GM23338 (cell line): ENCODE measurements at regions not wholly inside any gene's neighbourhood (a gene's known extent, or its start where the extent isn't known, plus 50 kb on each side); places are given as distances from the start of the nearest gene placed in this dataset.

Experiments
- ATAC-seq: fragments of 200-7000 bp; cut with Tn5 transposase; 3 replicates; pipeline ENCODE4 v1.9.1; 2020
- DNase-seq: peaks from one replicate; pipeline ENCODE4 v3.0.0-alpha.2; 2015; ENCODE audit warnings: low spot score
- H2AFZ ChIP-seq: fragments of 200-600 bp; sonication (generic); 2 replicates; pipeline ENCODE4 v1.8.0; 2016; ENCODE audit warnings: antibody characterized with exemption, mild to moderate bottlenecking, moderate library complexity
- H3F3A ChIP-seq: fragments of 200-600 bp; sonication (generic); replicated peaks from 2 replicates; pipeline ENCODE4 v1.8.0; 2017; ENCODE audit warnings: antibody characterized with exemption, mixed run types, low read depth
- H3K27ac ChIP-seq: fragments of 200-600 bp; sonication (generic); 2 replicates; pipeline ENCODE4 v1.6.1; 2016; ENCODE audit warnings: low read depth
- H3K27me3 ChIP-seq: fragments of 200-600 bp; sonication (generic); 2 replicates; pipeline ENCODE4 v1.8.0; 2016; ENCODE audit warnings: mild to moderate bottlenecking, mixed run types, moderate library complexity; ENCODE audit not compliant: insufficient read depth
- H3K36me3 ChIP-seq: fragments of 200-600 bp; sonication (generic); 2 replicates; pipeline ENCODE4 v1.8.0; 2016; ENCODE audit warnings: mild to moderate bottlenecking; ENCODE audit not compliant: insufficient read depth
- H3K4me1 ChIP-seq: fragments of 200-600 bp; sonication (generic); 2 replicates; pipeline ENCODE4 v1.8.0; 2016; ENCODE audit warnings: mild to moderate bottlenecking, moderate library complexity; ENCODE audit not compliant: insufficient read depth
- H3K4me2 ChIP-seq: fragments of 200-600 bp; sonication (generic); 2 replicates; pipeline ENCODE4 v1.7.1; 2017; ENCODE audit warnings: mixed run types
- H3K4me3 ChIP-seq: fragments of 200-600 bp; sonication (generic); 2 replicates; pipeline ENCODE4 v1.6.1; 2016; ENCODE audit warnings: mixed run types
- H3K79me2 ChIP-seq: fragments of 200-600 bp; sonication (generic); replicated peaks from 2 replicates; pipeline ENCODE4 v1.8.0; 2017; ENCODE audit warnings: mild to moderate bottlenecking; ENCODE audit not compliant: insufficient read depth
- H3K9me2 ChIP-seq: fragments of 200-600 bp; sonication (generic); 2 replicates; pipeline ENCODE4 v1.8.0; 2017; ENCODE audit not compliant: insufficient read depth
- H4K20me1 ChIP-seq: fragments of 200-600 bp; sonication (generic); replicated peaks from 2 replicates; pipeline ENCODE4 v1.8.0; 2017; ENCODE audit warnings: mild to moderate bottlenecking; ENCODE audit not compliant: insufficient read depth
- H3K27ac Mint-ChIP-seq: 2 replicates; pipeline ENCODE4 v1.8.0; 2020; ENCODE audit warnings: inconsistent platforms, mild to moderate bottlenecking, moderate library complexity, mixed read lengths
- H3K27me3 Mint-ChIP-seq: 3 replicates; pipeline ENCODE4 v1.8.0; 2022; ENCODE audit warnings: low read depth, mild to moderate bottlenecking, moderate library complexity, mixed read lengths, inconsistent platforms; ENCODE audit not compliant: insufficient read depth, poor library complexity
- H3K36me3 Mint-ChIP-seq: 3 replicates; pipeline ENCODE4 v1.8.0; 2021; ENCODE audit warnings: low read depth, mild to moderate bottlenecking, inconsistent platforms, moderate library complexity, mixed read lengths
- H3K4me1 Mint-ChIP-seq: 3 replicates; pipeline ENCODE4 v1.8.0; 2020; ENCODE audit warnings: mild to moderate bottlenecking, inconsistent platforms, mixed read lengths
- H3K4me3 Mint-ChIP-seq: 3 replicates; pipeline ENCODE4 v1.8.0; 2021; ENCODE audit warnings: moderate library complexity, mild to moderate bottlenecking, inconsistent platforms, mixed read lengths
- H3K9me3 Mint-ChIP-seq: 3 replicates; pipeline ENCODE4 v1.8.0; 2020; ENCODE audit warnings: moderate library complexity, mild to moderate bottlenecking, inconsistent platforms, mixed read lengths
- CREB1 ChIP-seq: fragments of 250-450 bp; sonication (Bioruptor Pico); IDR thresholded peaks from 2 replicates; pipeline ENCODE4 v1.5.0; 2020; ENCODE audit warnings: low read depth, mild to moderate bottlenecking, moderate library complexity
- EZH2phosphoT487 ChIP-seq: fragments of 200-600 bp; sonication (generic); IDR thresholded peaks from one replicate; pipeline ENCODE4 v1.8.1; 2018; ENCODE audit warnings: antibody characterized with exemption; ENCODE audit not compliant: unreplicated experiment
- JUNB ChIP-seq: IDR thresholded peaks from one replicate; pipeline ENCODE4 v1.6.1; 2016; ENCODE audit warnings: antibody characterized with exemption; ENCODE audit not compliant: unreplicated experiment
- NANOG ChIP-seq: IDR thresholded peaks from 2 replicates; pipeline ENCODE4 v1.6.1; 2016; ENCODE audit warnings: antibody characterized with exemption, borderline replicate concordance
- STAT1 ChIP-seq: IDR thresholded peaks from one replicate; pipeline ENCODE4 v1.6.1; 2016; ENCODE audit warnings: antibody characterized with exemption; ENCODE audit not compliant: unreplicated experiment
- ZNF114 ChIP-seq: fragments of 250-450 bp; sonication (Bioruptor Pico); IDR thresholded peaks from 2 replicates; pipeline ENCODE4 v1.5.0; 2020; ENCODE audit warnings: mild to moderate bottlenecking, moderate library complexity
- ZNF331 ChIP-seq: fragments of 250-450 bp; sonication (Bioruptor Pico); IDR thresholded peaks from 2 replicates; pipeline ENCODE4 v1.5.0; 2020; ENCODE audit warnings: low read depth, mild to moderate bottlenecking, moderate library complexity
- TF ChIP-seq, protein P1 (sequence below), 2 experiments: fragments of 200-600 bp in 1 of 2; sonication (generic) in 1 of 2; conservative IDR thresholded peaks; 2 replicates each; pipeline versions ENCODE4 v1.5.1 to v1.6.1; 2016 to 2017; ENCODE audit warnings: antibody characterized with exemption in 2 of 2, low read depth in 2 of 2, mild to moderate bottlenecking in 2 of 2, moderate library complexity in 1 of 2
- TF ChIP-seq, protein P2 (sequence below): IDR thresholded peaks from 2 replicates; pipeline ENCODE4 v1.6.1; 2016; ENCODE audit warnings: antibody characterized with exemption
- TF ChIP-seq, protein P3 (sequence below): IDR thresholded peaks from one replicate; pipeline ENCODE4 v1.6.1; 2018; ENCODE audit warnings: antibody characterized with exemption; ENCODE audit not compliant: unreplicated experiment

DNA sequence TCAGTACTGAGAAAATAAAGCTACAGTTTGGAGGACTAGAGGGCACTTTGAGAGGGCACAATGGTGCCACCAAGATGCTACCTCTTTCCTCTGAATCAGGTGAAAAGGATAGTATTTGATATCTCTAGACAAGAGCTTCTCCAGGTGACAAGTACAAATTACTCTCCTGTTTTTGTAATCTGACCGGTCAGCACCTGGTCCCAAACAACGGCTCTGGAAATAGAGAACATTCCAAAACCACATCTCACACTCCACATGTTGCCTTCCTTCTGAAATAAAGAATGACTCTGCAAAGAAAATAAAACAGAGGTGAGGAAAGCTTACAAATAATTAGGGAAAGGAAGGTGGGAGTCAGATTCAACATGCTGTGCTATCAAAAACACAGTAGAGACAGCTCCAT lies 51.3 kb upstream of the CITED2 start:
- no peaks in the 10 kb centered on the region; the same call in 1 of the 2 replicates for H3K9me2 ChIP-seq
- peaks cover 14% of the 10 kb centered on the region; the same call in 2 of the 3 replicates for H3K4me1 Mint-ChIP-seq
- no peak overlapping the region for H3K4me3 Mint-ChIP-seq
- DNase-seq: no peak
- H3K36me3 ChIP-seq: no peaks in the 10 kb centered on the region
- H3K27me3 Mint-ChIP-seq: peaks cover 4% of the 10 kb centered on the region
- 0 out of 2 replicates have a peak overlapping the region, but pooled peaks have one; percentile 8 for H3K4me2 ChIP-seq
- ATAC-seq: no peak
- H3K79me2 ChIP-seq: no peaks in the 10 kb centered on the region
- H3K4me3 ChIP-seq: no peak overlapping the region
- no peaks in the 10 kb centered on the region for H3K9me3 Mint-ChIP-seq
- H3K27ac ChIP-seq: no peak overlapping the region
- H3K4me1 ChIP-seq: peaks cover 11% of the 10 kb centered on the region
- no peaks in the 10 kb centered on the region for H3K36me3 Mint-ChIP-seq
- H2AFZ ChIP-seq: peak overlapping the region; percentile 29; the same call in 1 of the 2 replicates
- TF ChIP-seq STAT1 (no peak), ZNF114 (CRISPR knock-in tag) (no peak), ZNF331 (no peak), NANOG (no peak), CREB1 (CRISPR knock-in tag) (no peak), EZH2phosphoT487 (no peak), JUNB (no peak)
- TF ChIP-seq, protein P1, sequence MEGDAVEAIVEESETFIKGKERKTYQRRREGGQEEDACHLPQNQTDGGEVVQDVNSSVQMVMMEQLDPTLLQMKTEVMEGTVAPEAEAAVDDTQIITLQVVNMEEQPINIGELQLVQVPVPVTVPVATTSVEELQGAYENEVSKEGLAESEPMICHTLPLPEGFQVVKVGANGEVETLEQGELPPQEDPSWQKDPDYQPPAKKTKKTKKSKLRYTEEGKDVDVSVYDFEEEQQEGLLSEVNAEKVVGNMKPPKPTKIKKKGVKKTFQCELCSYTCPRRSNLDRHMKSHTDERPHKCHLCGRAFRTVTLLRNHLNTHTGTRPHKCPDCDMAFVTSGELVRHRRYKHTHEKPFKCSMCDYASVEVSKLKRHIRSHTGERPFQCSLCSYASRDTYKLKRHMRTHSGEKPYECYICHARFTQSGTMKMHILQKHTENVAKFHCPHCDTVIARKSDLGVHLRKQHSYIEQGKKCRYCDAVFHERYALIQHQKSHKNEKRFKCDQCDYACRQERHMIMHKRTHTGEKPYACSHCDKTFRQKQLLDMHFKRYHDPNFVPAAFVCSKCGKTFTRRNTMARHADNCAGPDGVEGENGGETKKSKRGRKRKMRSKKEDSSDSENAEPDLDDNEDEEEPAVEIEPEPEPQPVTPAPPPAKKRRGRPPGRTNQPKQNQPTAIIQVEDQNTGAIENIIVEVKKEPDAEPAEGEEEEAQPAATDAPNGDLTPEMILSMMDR (conservative IDR thresholded peaks at IDR 0.05; ENCODE audit: low read depth in 2 of 2): no peak
- TF ChIP-seq, protein P2, sequence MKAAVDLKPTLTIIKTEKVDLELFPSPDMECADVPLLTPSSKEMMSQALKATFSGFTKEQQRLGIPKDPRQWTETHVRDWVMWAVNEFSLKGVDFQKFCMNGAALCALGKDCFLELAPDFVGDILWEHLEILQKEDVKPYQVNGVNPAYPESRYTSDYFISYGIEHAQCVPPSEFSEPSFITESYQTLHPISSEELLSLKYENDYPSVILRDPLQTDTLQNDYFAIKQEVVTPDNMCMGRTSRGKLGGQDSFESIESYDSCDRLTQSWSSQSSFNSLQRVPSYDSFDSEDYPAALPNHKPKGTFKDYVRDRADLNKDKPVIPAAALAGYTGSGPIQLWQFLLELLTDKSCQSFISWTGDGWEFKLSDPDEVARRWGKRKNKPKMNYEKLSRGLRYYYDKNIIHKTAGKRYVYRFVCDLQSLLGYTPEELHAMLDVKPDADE: no peak
- TF ChIP-seq, protein P3, sequence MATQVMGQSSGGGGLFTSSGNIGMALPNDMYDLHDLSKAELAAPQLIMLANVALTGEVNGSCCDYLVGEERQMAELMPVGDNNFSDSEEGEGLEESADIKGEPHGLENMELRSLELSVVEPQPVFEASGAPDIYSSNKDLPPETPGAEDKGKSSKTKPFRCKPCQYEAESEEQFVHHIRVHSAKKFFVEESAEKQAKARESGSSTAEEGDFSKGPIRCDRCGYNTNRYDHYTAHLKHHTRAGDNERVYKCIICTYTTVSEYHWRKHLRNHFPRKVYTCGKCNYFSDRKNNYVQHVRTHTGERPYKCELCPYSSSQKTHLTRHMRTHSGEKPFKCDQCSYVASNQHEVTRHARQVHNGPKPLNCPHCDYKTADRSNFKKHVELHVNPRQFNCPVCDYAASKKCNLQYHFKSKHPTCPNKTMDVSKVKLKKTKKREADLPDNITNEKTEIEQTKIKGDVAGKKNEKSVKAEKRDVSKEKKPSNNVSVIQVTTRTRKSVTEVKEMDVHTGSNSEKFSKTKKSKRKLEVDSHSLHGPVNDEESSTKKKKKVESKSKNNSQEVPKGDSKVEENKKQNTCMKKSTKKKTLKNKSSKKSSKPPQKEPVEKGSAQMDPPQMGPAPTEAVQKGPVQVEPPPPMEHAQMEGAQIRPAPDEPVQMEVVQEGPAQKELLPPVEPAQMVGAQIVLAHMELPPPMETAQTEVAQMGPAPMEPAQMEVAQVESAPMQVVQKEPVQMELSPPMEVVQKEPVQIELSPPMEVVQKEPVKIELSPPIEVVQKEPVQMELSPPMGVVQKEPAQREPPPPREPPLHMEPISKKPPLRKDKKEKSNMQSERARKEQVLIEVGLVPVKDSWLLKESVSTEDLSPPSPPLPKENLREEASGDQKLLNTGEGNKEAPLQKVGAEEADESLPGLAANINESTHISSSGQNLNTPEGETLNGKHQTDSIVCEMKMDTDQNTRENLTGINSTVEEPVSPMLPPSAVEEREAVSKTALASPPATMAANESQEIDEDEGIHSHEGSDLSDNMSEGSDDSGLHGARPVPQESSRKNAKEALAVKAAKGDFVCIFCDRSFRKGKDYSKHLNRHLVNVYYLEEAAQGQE: no peak
- no peak overlapping the region for H3K27ac Mint-ChIP-seq
- H3F3A ChIP-seq: no peaks in the 10 kb centered on the region
- no peaks in the 10 kb centered on the region for H4K20me1 ChIP-seq
- no peaks in the 10 kb centered on the region for H3K27me3 ChIP-seq
